ENCODE measurements at regions not wholly inside any gene's neighbourhood (a gene's known extent, or its start where the extent isn't known, plus 50 kb on each side); places are given as distances from the start of the nearest gene placed in this dataset.
A peak's percentile ranks its signal among the peaks of the same experiment; 100 is the strongest.

- Histone ChIP-seq H3K4me3 (no peak overlapping the region), H4K20me1 (ENCODE audit: low read depth) (no peaks in the 10 kb centered on the region), H2AFZ (replicated peaks) (no peak overlapping the region), H3K4me1 (peaks cover 6% of the 10 kb centered on the region), H3F3A (ENCODE audit: low read depth) (no peaks in the 10 kb centered on the region), H3K9me3 (ENCODE audit: low read depth) (no peaks in the 10 kb centered on the region), H3K36me3 (no peaks in the 10 kb centered on the region), H3K79me2 (ENCODE audit: low read depth) (no peaks in the 10 kb centered on the region), H3K27me3 (no peaks in the 10 kb centered on the region), H3K9ac (no peak overlapping the region), H3K27ac (no peak overlapping the region), H3K4me2 (no peak overlapping the region)
- TF ChIP-seq EZH2phosphoT487 (IDR thresholded peaks at IDR 0.05), result no peak
- no peak for TF ChIP-seq EZH2 (IDR thresholded peaks at IDR 0.05)
- no peak for DNase-seq (ENCODE audit: low spot score)
- no peaks in the 10 kb centered on the region for H3K9me3 Mint-ChIP-seq
- H3K4me3 Mint-ChIP-seq, result no peak overlapping the region
- H3K27me3 Mint-ChIP-seq (ENCODE audit: insufficient read depth, low read depth), result peaks cover 2% of the 10 kb centered on the region
- no peaks in the 10 kb centered on the region for H3K36me3 Mint-ChIP-seq
- no peaks in the 10 kb centered on the region for H3K4me1 Mint-ChIP-seq
- no peak overlapping the region for H3K27ac Mint-ChIP-seq
These were observed 119.0 kb upstream of the TMTC2 start for GRCh38 chr12:82567688-82568087.

- H3K9me3 ChIP-seq (ENCODE audit: low read depth), result no peaks in the 10 kb centered on the region
- no peak overlapping the region for H3K27ac Mint-ChIP-seq
- H3K4me1 Mint-ChIP-seq, result no peaks in the 10 kb centered on the region
- no peak overlapping the region for H3K4me3 ChIP-seq
- H3K9ac ChIP-seq, result no peak overlapping the region
- no peaks in the 10 kb centered on the region for H3K4me1 ChIP-seq
- no peaks in the 10 kb centered on the region for H3K27me3 Mint-ChIP-seq (ENCODE audit: insufficient read depth, low read depth)
- no peaks in the 10 kb centered on the region for H3K9me3 Mint-ChIP-seq
- H3K4me2 ChIP-seq, result no peak overlapping the region
- H3F3A ChIP-seq (ENCODE audit: low read depth), result no peaks in the 10 kb centered on the region
- H3K27me3 ChIP-seq, result no peaks in the 10 kb centered on the region
- no peak overlapping the region for H3K27ac ChIP-seq
- TF ChIP-seq EZH2phosphoT487 (IDR thresholded peaks at IDR 0.05), result no peak
- TF ChIP-seq, protein P1, sequence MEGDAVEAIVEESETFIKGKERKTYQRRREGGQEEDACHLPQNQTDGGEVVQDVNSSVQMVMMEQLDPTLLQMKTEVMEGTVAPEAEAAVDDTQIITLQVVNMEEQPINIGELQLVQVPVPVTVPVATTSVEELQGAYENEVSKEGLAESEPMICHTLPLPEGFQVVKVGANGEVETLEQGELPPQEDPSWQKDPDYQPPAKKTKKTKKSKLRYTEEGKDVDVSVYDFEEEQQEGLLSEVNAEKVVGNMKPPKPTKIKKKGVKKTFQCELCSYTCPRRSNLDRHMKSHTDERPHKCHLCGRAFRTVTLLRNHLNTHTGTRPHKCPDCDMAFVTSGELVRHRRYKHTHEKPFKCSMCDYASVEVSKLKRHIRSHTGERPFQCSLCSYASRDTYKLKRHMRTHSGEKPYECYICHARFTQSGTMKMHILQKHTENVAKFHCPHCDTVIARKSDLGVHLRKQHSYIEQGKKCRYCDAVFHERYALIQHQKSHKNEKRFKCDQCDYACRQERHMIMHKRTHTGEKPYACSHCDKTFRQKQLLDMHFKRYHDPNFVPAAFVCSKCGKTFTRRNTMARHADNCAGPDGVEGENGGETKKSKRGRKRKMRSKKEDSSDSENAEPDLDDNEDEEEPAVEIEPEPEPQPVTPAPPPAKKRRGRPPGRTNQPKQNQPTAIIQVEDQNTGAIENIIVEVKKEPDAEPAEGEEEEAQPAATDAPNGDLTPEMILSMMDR (IDR thresholded peaks at IDR 0.05), result no peak
- no peak for TF ChIP-seq EZH2 (IDR thresholded peaks at IDR 0.05)
- DNase-seq (ENCODE audit: low spot score), result no peak
- H2AFZ ChIP-seq (replicated peaks), result no peak overlapping the region
- no peaks in the 10 kb centered on the region for H4K20me1 ChIP-seq (ENCODE audit: low read depth)
- no peak overlapping the region for H3K4me3 Mint-ChIP-seq
- no peaks in the 10 kb centered on the region for H3K36me3 ChIP-seq
- no peaks in the 10 kb centered on the region for H3K36me3 Mint-ChIP-seq
- H3K79me2 ChIP-seq (ENCODE audit: low read depth), result no peaks in the 10 kb centered on the region
These were observed 112.5 kb upstream of the TMTC2 start for GRCh38 chr12:82574191-82574590.

DNA sequence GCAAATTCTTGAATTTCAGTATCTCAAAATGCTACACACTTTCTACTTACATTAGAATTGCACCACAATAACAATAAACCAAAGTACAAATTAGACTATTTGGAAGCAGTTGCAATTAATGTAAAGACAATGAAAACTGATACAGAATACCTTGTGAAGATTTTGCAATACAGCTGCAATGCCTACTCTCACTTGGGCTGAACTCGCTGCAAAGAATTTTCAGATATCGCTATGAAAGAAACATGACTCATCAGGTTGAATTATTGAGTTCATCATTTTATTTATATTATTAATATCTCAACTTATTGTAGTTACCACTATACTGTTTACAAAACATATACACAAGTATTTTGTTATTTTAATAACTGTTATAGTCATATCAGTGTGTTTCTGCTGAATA is 108.0 kb upstream of the TMTC2 start:
- H3K27me3 Mint-ChIP-seq (ENCODE audit: insufficient read depth, low read depth), result peaks cover 2% of the 10 kb centered on the region
- H3K4me3 Mint-ChIP-seq, result no peak overlapping the region
- H3K27me3 ChIP-seq, result no peaks in the 10 kb centered on the region
- H3K9ac ChIP-seq, result no peak overlapping the region
- no peaks in the 10 kb centered on the region for H3K36me3 ChIP-seq
- no peaks in the 10 kb centered on the region for H3F3A ChIP-seq (ENCODE audit: low read depth)
- no peak overlapping the region for H3K27ac ChIP-seq
- H3K4me3 ChIP-seq, result no peak overlapping the region
- H3K9me3 Mint-ChIP-seq, result no peaks in the 10 kb centered on the region
- no peaks in the 10 kb centered on the region for H3K4me1 ChIP-seq
- H3K9me3 ChIP-seq (ENCODE audit: low read depth), result no peaks in the 10 kb centered on the region
- no peak overlapping the region for H2AFZ ChIP-seq (replicated peaks)
- no peaks in the 10 kb centered on the region for H3K4me1 Mint-ChIP-seq
- H3K79me2 ChIP-seq (ENCODE audit: low read depth), result no peaks in the 10 kb centered on the region
- no peak for DNase-seq (ENCODE audit: low spot score)
- H4K20me1 ChIP-seq (ENCODE audit: low read depth), result no peaks in the 10 kb centered on the region
- no peak overlapping the region for H3K27ac Mint-ChIP-seq
- no peak for TF ChIP-seq EZH2 (IDR thresholded peaks at IDR 0.05)
- TF ChIP-seq, protein P1 (IDR thresholded peaks at IDR 0.05), result no peak
- no peak for TF ChIP-seq EZH2phosphoT487 (IDR thresholded peaks at IDR 0.05)
- H3K4me2 ChIP-seq, result no peak overlapping the region
- H3K36me3 Mint-ChIP-seq, result no peaks in the 10 kb centered on the region

DNA sequence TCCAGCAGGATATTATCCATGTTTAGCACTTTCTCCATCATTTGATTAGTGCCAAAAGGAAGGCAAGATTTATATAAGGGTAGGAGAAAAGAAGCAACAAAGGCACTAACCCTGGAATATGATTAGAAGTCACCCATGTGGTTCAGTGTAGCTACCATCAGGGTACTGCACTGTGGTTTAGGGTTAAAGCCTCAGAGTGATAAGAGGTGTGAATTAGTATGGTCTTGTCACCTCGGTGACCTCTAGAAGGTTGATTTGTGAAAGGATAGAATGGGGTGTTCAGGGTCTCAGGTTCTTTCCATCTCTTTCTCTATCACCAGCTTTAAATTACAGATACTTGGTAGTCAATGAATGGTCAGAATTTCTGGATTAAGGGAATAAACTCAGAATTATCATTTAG is 103.0 kb upstream of the TMTC2 start:
- H3K4me1 ChIP-seq, result no peaks in the 10 kb centered on the region

More for the DNA sequence above, 103.0 kb upstream of the TMTC2 start:
- Histone ChIP-seq H3K36me3 (peaks cover 3% of the 10 kb centered on the region), H3K4me3 (no peak overlapping the region), H3F3A (ENCODE audit: low read depth) (no peaks in the 10 kb centered on the region), H3K27ac (no peak overlapping the region), H3K79me2 (ENCODE audit: low read depth) (no peaks in the 10 kb centered on the region), H3K4me2 (no peak overlapping the region), H3K27me3 (no peaks in the 10 kb centered on the region), H3K9me3 (ENCODE audit: low read depth) (no peaks in the 10 kb centered on the region), H2AFZ (replicated peaks) (peak overlapping the region; percentile 42), H3K9ac (no peak overlapping the region), H4K20me1 (ENCODE audit: low read depth) (no peaks in the 10 kb centered on the region)
- TF ChIP-seq EZH2phosphoT487 (IDR thresholded peaks at IDR 0.05), result no peak
- TF ChIP-seq, protein P1 (IDR thresholded peaks at IDR 0.05), result no peak
- no peak for TF ChIP-seq EZH2 (IDR thresholded peaks at IDR 0.05)
- Mint-ChIP-seq H3K27ac (no peak overlapping the region), H3K4me3 (no peak overlapping the region), H3K9me3 (peaks cover 10% of the 10 kb centered on the region), H3K27me3 (ENCODE audit: insufficient read depth, low read depth) (peaks cover 2% of the 10 kb centered on the region), H3K36me3 (no peaks in the 10 kb centered on the region), H3K4me1 (no peaks in the 10 kb centered on the region)
- no peak for DNase-seq (ENCODE audit: low spot score)
